ENCODE measurements at regions not wholly inside any gene's neighbourhood (a gene's known extent, or its start where the extent isn't known, plus 50 kb on each side); places are given as distances from the start of the nearest gene placed in this dataset.

GRCh38 chr16:63575041-63575440 lies 1538.8 kb upstream of the CDH8 start:
- Histone ChIP-seq H3K27me3 (ENCODE audit: insufficient read depth, low read length) (no peaks in the 10 kb centered on the region), H3K4me3 (ENCODE audit: low read length) (peak overlapping the region; percentile 17; the same call in 1 of the 2 replicates), H3K9me3 (ENCODE audit: insufficient read depth, low read depth, low read length) (no peaks in the 10 kb centered on the region), H3K27ac (ENCODE audit: low read length) (no peak overlapping the region), H3K36me3 (ENCODE audit: insufficient read depth, low read depth, low read length) (no peaks in the 10 kb centered on the region), H3K9ac (ENCODE audit: low read depth, low read length) (no peak overlapping the region), H3K4me1 (ENCODE audit: insufficient read depth, low read length) (peaks cover 27% of the 10 kb centered on the region)

GRCh38 chr16:63568164-63568563 lies 1531.9 kb upstream of the CDH8 start:
- Histone ChIP-seq H3K4me3 (ENCODE audit: low read length) (no peak overlapping the region), H3K9ac (ENCODE audit: low read depth, low read length) (no peak overlapping the region), H3K27me3 (ENCODE audit: insufficient read depth, low read length) (no peaks in the 10 kb centered on the region), H3K4me1 (ENCODE audit: insufficient read depth, low read length) (no peaks in the 10 kb centered on the region; the same call in 1 of the 2 replicates), H3K9me3 (ENCODE audit: insufficient read depth, low read depth, low read length) (no peaks in the 10 kb centered on the region), H3K36me3 (ENCODE audit: insufficient read depth, low read depth, low read length) (no peaks in the 10 kb centered on the region), H3K27ac (ENCODE audit: low read length) (no peak overlapping the region)

GRCh38 chr16:63563819-63564505 lies 1527.7 kb upstream of the CDH8 start:
- Histone ChIP-seq H3K9ac (ENCODE audit: low read depth, low read length) (no peak overlapping the region), H3K27ac (ENCODE audit: low read length) (no peak overlapping the region)

GRCh38 chr16:63553980-63554379 lies 1517.7 kb upstream of the CDH8 start:
- no peaks in the 10 kb centered on the region for H3K4me1 ChIP-seq (ENCODE audit: insufficient read depth, low read length)
- no peak overlapping the region for H3K27ac ChIP-seq (ENCODE audit: low read length)
- no peaks in the 10 kb centered on the region for H3K9me3 ChIP-seq (ENCODE audit: insufficient read depth, low read depth, low read length)
- H3K36me3 ChIP-seq (ENCODE audit: insufficient read depth, low read depth, low read length): no peaks in the 10 kb centered on the region
- no peak overlapping the region for H3K4me3 ChIP-seq (ENCODE audit: low read length)
- no peak overlapping the region for H3K9ac ChIP-seq (ENCODE audit: low read depth, low read length)
- H3K27me3 ChIP-seq (ENCODE audit: insufficient read depth, low read length): no peaks in the 10 kb centered on the region

More at GRCh38 chr16:63563819-63564505, 1527.7 kb upstream of the CDH8 start:
- Histone ChIP-seq H3K4me3 (ENCODE audit: low read length) (no peak overlapping the region), H3K4me1 (ENCODE audit: insufficient read depth, low read length) (no peaks in the 10 kb centered on the region; the same call in 1 of the 2 replicates), H3K36me3 (ENCODE audit: insufficient read depth, low read depth, low read length) (no peaks in the 10 kb centered on the region), H3K27me3 (ENCODE audit: insufficient read depth, low read length) (no peaks in the 10 kb centered on the region), H3K9me3 (ENCODE audit: insufficient read depth, low read depth, low read length) (peaks cover 11% of the 10 kb centered on the region)

- H3K36me3 ChIP-seq (ENCODE audit: insufficient read depth, low read depth, low read length): no peaks in the 10 kb centered on the region
Measured at GRCh38 chr16:63539276-63539675, 1503.0 kb upstream of the CDH8 start.

GRCh38 chr16:63530974-63531373 lies 1494.7 kb upstream of the CDH8 start:
- no peaks in the 10 kb centered on the region; the same call in 1 of the 2 replicates for H3K4me1 ChIP-seq (ENCODE audit: insufficient read depth, low read length)
- H3K27me3 ChIP-seq (ENCODE audit: insufficient read depth, low read length): no peaks in the 10 kb centered on the region
- H3K36me3 ChIP-seq (ENCODE audit: insufficient read depth, low read depth, low read length): no peaks in the 10 kb centered on the region
- H3K9ac ChIP-seq (ENCODE audit: low read depth, low read length): no peak overlapping the region
- no peak overlapping the region for H3K4me3 ChIP-seq (ENCODE audit: low read length)
- H3K9me3 ChIP-seq (ENCODE audit: insufficient read depth, low read depth, low read length): no peaks in the 10 kb centered on the region
- no peak overlapping the region for H3K27ac ChIP-seq (ENCODE audit: low read length)

More at GRCh38 chr16:63539276-63539675, 1503.0 kb upstream of the CDH8 start:
- Histone ChIP-seq H3K9me3 (ENCODE audit: insufficient read depth, low read depth, low read length) (no peaks in the 10 kb centered on the region), H3K4me3 (ENCODE audit: low read length) (no peak overlapping the region), H3K9ac (ENCODE audit: low read depth, low read length) (no peak overlapping the region), H3K4me1 (ENCODE audit: insufficient read depth, low read length) (peaks cover 5% of the 10 kb centered on the region; the same call in 1 of the 2 replicates), H3K27ac (ENCODE audit: low read length) (no peak overlapping the region), H3K27me3 (ENCODE audit: insufficient read depth, low read length) (no peaks in the 10 kb centered on the region)

- H3K9me3 ChIP-seq (ENCODE audit: insufficient read depth, low read depth, low read length): no peaks in the 10 kb centered on the region
- no peaks in the 10 kb centered on the region; the same call in 1 of the 2 replicates for H3K4me1 ChIP-seq (ENCODE audit: insufficient read depth, low read length)
- H3K36me3 ChIP-seq (ENCODE audit: insufficient read depth, low read depth, low read length): no peaks in the 10 kb centered on the region
- H3K9ac ChIP-seq (ENCODE audit: low read depth, low read length): no peak overlapping the region
- H3K27me3 ChIP-seq (ENCODE audit: insufficient read depth, low read length): no peaks in the 10 kb centered on the region
- H3K27ac ChIP-seq (ENCODE audit: low read length): no peak overlapping the region
- H3K4me3 ChIP-seq (ENCODE audit: low read length): no peak overlapping the region
Measured at GRCh38 chr16:63530208-63530607, 1494.0 kb upstream of the CDH8 start.

- Histone ChIP-seq H3K4me1 (ENCODE audit: insufficient read depth, low read length) (no peaks in the 10 kb centered on the region), H3K36me3 (ENCODE audit: insufficient read depth, low read depth, low read length) (no peaks in the 10 kb centered on the region), H3K9me3 (ENCODE audit: insufficient read depth, low read depth, low read length) (no peaks in the 10 kb centered on the region)
Measured at GRCh38 chr16:63527404-63527803, 1491.2 kb upstream of the CDH8 start.

GRCh38 chr16:63516394-63516793 lies 1480.2 kb upstream of the CDH8 start:
- H3K27ac ChIP-seq (ENCODE audit: low read length): no peak overlapping the region
- H3K9ac ChIP-seq (ENCODE audit: low read depth, low read length): no peak overlapping the region
- H3K9me3 ChIP-seq (ENCODE audit: insufficient read depth, low read depth, low read length): no peaks in the 10 kb centered on the region
- no peaks in the 10 kb centered on the region for H3K4me1 ChIP-seq (ENCODE audit: insufficient read depth, low read length)
- no peaks in the 10 kb centered on the region for H3K27me3 ChIP-seq (ENCODE audit: insufficient read depth, low read length)
- H3K36me3 ChIP-seq (ENCODE audit: insufficient read depth, low read depth, low read length): no peaks in the 10 kb centered on the region
- no peak overlapping the region for H3K4me3 ChIP-seq (ENCODE audit: low read length)

More at GRCh38 chr16:63527404-63527803, 1491.2 kb upstream of the CDH8 start:
- H3K27me3 ChIP-seq (ENCODE audit: insufficient read depth, low read length): no peaks in the 10 kb centered on the region
- no peak overlapping the region for H3K27ac ChIP-seq (ENCODE audit: low read length)
- no peak overlapping the region for H3K9ac ChIP-seq (ENCODE audit: low read depth, low read length)
- H3K4me3 ChIP-seq (ENCODE audit: low read length): no peak overlapping the region

GRCh38 chr16:63512910-63513309 lies 1476.7 kb upstream of the CDH8 start:
- no peaks in the 10 kb centered on the region for H3K9me3 ChIP-seq (ENCODE audit: insufficient read depth, low read depth, low read length)
- H3K27ac ChIP-seq (ENCODE audit: low read length): no peak overlapping the region

GRCh38 chr16:63497408-63497807 lies 1461.2 kb upstream of the CDH8 start:
- no peaks in the 10 kb centered on the region for H3K36me3 ChIP-seq (ENCODE audit: insufficient read depth, low read depth, low read length)
- H3K9me3 ChIP-seq (ENCODE audit: insufficient read depth, low read depth, low read length): no peaks in the 10 kb centered on the region
- no peaks in the 10 kb centered on the region for H3K27me3 ChIP-seq (ENCODE audit: insufficient read depth, low read length)
- no peak overlapping the region for H3K27ac ChIP-seq (ENCODE audit: low read length)
- no peak overlapping the region for H3K9ac ChIP-seq (ENCODE audit: low read depth, low read length)
- H3K4me3 ChIP-seq (ENCODE audit: low read length): no peak overlapping the region
- H3K4me1 ChIP-seq (ENCODE audit: insufficient read depth, low read length): no peaks in the 10 kb centered on the region

More at GRCh38 chr16:63512910-63513309, 1476.7 kb upstream of the CDH8 start:
- Histone ChIP-seq H3K27me3 (ENCODE audit: insufficient read depth, low read length) (no peaks in the 10 kb centered on the region), H3K4me1 (ENCODE audit: insufficient read depth, low read length) (no peaks in the 10 kb centered on the region), H3K9ac (ENCODE audit: low read depth, low read length) (no peak overlapping the region), H3K4me3 (ENCODE audit: low read length) (no peak overlapping the region), H3K36me3 (ENCODE audit: insufficient read depth, low read depth, low read length) (no peaks in the 10 kb centered on the region)

GRCh38 chr16:63496282-63496681 lies 1460.0 kb upstream of the CDH8 start:
- Histone ChIP-seq H3K4me1 (ENCODE audit: insufficient read depth, low read length) (no peaks in the 10 kb centered on the region), H3K4me3 (ENCODE audit: low read length) (no peak overlapping the region), H3K9ac (ENCODE audit: low read depth, low read length) (no peak overlapping the region), H3K27me3 (ENCODE audit: insufficient read depth, low read length) (no peaks in the 10 kb centered on the region), H3K36me3 (ENCODE audit: insufficient read depth, low read depth, low read length) (no peaks in the 10 kb centered on the region), H3K27ac (ENCODE audit: low read length) (no peak overlapping the region), H3K9me3 (ENCODE audit: insufficient read depth, low read depth, low read length) (no peaks in the 10 kb centered on the region)

Data from iPS-20b (cell line).